Activated CD4-positive, CD25-positive, alpha-beta regulatory T cell (primary cell): ENCODE measurements at regions not wholly inside any gene's neighbourhood (a gene's known extent, or its start where the extent isn't known, plus 50 kb on each side); places are given as distances from the start of the nearest gene placed in this dataset.

Experiments
- DNase-seq, 4 experiments: peaks; one replicate each; lab custom pipeline; 2025; lab: John Stamatoyannopoulos, UW

- no peak for DNase-seq
Observed at GRCh38 chr16:85457366-85457765, 155.8 kb upstream of the GSE1 start.

- DNase-seq = no peak
Observed at GRCh38 chr16:85458968-85459367, 154.2 kb upstream of the GSE1 start.

- DNase-seq = no peak
Observed at GRCh38 chr16:85459529-85460251, 153.4 kb upstream of the GSE1 start.

GRCh38 chr16:85460252-85461021 lies 152.7 kb upstream of the GSE1 start:
- DNase-seq = no peak

DNA sequence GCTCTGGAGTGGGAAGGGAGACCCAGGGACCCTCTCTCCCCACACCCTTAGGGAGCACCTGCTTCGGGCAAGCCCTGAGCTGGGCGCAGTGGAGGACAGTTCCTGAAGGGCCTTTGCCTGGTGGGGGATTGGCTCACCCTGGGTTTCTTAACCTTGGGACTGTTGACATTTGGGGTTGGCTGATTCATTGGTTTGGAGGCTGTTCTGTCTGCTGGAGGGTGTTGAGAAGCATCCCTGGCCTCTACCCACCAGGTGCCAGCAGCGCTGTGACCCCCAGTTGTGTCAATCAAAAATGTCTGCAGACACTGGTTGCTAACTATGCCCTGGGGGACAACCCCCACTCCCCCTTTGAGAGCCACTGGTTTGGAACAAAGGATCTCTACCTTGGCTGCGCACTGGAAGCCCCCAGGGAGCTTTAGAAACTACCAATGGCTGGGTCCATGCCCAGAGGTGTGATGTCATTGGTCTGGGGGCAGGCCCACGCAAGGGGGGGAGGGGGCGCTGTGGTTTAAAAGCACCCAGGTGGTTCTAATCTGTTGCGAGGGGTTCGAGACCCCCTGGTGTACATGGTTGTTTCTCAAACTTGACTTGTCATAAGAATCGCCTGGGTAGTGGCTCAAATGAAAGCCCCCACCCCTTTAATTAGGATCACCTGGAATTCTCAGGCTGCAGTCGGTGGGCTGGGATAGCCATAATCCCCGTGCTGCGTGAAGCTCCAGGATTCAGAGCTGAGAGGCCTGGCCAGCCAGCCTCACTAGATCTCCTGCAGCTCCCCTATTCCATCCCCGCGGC lies 151.9 kb upstream of the GSE1 start:
- no peak for DNase-seq

GRCh38 chr16:85461814-85462713 lies 151.1 kb upstream of the GSE1 start:
- no peak for DNase-seq

DNA sequence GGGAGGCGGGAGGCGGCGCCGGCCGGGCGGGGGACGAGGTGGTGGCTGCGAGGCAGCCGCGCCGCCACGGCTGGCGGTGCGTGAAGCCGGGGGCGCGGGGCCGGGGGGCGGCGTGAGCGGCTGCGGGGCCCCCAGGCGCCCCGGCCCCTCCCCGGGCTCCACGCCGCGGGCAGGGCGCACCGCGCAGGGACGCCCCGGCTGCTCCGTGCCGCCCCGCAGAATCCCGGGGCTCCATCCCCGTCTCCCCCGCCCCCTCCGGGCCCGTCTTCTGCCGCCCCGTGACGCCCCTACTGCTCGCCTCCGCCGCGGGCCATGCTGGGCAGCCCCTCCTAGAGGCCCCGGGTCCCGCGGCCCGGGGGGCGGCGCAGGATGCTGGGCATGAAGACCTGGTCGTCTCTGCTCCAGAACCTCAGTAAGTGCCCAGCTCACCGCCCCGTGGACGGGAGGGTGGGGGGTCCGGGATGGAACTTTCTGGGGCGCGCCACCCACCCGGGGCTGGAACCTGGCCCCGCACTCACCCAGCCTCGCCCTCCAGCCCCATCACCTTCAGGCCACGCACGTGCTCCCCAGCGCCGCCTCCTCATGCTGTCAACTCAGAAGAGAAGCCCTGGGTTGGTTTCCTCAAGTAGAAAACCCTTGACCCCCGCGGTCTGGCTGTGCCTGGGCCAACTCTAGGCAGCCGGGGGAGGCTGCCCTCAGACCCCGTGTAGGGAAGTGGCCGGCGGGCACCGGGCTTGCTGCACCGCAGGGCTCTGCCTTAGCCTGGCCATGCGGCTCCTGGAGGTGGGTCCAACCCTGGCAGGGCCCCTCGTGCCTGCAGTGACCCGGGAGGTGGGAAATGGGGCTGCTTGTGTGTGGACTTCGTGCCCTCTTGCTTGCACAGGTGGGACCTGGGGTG lies 150.2 kb upstream of the GSE1 start:
- DNase-seq = no peak

GRCh38 chr16:85463672-85464382 lies 149.3 kb upstream of the GSE1 start:
- DNase-seq = no peak

- DNase-seq = no peak
Observed at GRCh38 chr16:85464383-85465305, 148.5 kb upstream of the GSE1 start.

DNA sequence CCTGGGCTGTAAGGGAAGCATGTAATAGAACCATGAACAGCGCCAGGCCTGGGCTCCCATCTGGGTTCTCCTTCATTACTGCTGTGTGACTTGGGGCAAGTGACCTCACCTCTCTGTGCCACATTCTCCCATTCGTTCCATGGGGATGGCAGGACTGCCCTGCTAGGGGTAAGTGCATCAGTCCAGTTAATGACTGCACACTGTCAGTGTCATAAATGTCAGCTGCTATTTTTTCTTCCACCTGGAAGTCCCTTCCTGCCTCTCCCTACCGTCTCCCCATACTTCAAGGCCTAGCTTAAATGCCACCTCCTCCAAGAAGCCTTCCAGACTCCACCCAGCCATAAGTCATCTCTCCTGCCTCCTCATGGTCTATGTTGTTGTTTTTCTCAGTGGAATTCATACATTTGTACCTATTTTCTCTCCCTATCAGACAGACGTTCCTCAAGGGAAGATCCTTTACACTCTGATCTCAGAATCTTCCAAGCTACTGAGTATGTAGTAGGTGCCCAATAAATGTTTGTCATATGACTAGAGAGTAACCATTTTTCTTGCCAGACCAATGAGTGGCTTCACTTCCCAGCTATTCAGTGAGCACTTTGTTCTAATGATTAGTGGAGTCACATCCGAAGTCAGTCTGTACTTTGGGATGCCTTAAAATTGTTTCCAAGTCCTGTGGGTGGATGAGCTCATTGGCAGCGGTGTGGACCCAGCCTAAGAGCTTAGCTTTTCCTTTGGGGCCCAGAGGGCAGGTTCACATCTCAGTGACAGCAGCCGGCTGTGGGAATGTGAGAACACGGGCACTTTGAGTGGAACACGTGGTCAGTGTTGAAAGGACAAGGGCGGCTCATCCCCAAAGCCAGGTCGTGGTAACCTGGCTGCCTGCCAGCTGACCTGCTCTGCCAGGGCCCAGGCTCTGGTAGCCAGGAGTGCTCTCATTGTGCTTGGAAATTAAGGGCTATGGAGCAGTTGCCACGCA lies 147.5 kb upstream of the GSE1 start:
- DNase-seq = no peak

GRCh38 chr16:85466304-85466700 lies 146.8 kb upstream of the GSE1 start:
- no peak for DNase-seq

- no peak for DNase-seq
Observed at GRCh38 chr16:85466989-85467388, 146.1 kb upstream of the GSE1 start.

GRCh38 chr16:85469929-85470590 lies 143.1 kb upstream of the GSE1 start:
- DNase-seq = no peak

DNA sequence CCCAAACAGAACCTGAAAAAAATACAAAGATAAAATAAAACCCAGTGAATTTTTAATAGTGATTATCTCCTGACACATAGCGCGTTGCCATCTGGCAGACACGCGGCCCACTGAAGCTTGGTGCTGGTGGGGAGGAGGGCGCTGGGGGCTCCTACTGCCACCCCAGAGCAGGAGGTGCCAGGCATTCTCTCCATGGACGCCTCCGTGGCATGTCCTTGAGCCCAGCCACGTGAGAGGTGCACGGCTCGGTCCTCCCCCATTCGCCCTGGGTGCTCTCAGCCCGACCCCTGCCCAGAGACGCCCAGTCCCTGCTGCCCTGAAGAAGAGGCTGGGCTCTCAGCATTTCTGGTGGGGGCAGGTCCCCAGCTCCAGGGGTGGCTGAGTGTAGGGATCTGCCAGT lies 142.2 kb upstream of the GSE1 start:
- DNase-seq = no peak

DNA sequence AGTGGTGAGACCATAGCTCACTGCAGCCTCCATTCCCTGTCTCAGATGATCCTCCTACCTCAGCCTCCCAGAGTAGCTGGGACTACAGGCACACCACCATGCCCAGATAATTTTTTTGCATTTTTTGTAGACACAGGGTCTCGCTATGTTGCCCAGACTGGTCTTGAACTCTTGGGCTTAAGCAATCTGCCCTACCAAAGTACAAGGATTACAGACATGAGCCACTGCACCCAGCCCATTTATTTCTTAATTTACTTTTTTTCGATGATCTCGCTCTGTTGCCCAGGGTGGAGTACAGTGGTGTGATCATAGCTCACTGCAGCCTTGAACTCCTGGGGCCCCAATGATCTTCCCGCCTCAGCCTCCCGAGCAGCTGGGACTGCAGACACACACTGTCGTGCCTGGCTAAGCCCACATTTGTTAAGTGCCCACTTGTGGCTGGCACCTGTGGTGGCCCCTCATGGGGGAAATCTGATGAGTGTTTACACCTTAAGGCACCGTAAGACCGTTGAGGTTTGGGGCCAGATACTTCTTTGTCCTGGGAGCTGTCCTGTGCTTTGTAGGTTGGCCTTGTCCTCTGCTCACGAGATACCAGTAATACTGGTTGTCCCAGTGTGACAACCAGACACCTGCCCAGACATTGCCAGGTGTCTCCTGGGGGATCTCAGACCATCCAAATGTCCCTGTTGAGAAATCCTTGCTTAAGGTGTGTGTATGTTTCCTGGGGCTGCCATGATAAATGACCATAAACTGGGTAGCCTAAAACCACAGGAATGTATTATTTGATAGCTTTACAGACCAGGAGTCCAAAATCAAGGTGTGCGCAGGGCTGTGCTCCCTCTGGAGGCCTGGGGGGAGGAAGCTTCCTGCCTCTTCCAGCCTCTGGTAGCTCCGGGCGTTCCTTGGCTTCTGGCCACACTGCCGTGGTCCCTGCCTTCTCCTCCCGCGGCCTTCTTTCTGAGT lies 141.4 kb upstream of the GSE1 start:
- no peak for DNase-seq

GRCh38 chr16:85472514-85472913 lies 140.6 kb upstream of the GSE1 start:
- no peak for DNase-seq
